ELR (cell line): ENCODE measurements at regions not wholly inside any gene's neighbourhood (a gene's known extent, or its start where the extent isn't known, plus 50 kb on each side); places are given as distances from the start of the nearest gene placed in this dataset.

Experiments
- DNase-seq: peaks from one replicate; pipeline ENCODE4 v3.0.0-alpha.2; 2015; ENCODE audit warnings: low read depth

DNA sequence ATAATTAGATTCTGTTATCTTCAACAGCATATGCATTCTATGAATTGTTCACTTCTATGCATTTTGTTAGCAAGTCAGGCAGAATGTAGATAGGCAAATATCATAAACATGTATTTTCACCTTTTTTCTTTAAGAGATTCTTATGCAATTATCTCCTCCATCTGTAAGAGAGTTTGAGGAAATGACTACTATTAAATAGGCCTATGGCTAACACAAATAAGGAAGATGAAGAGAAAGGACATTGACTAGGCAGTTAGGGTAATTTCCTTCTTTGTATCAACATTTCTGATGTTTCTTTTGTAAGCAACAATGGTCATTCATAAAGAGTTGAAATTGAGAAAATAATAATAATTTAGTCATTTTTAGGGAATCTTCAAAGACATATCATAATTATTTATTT, 145.2 kb upstream of the CDH12 start:
- no peak for DNase-seq

GRCh38 chr5:22988937-22989336, 135.8 kb upstream of the CDH12 start:
- DNase-seq: no peak

- DNase-seq: no peak
These were observed 133.1 kb upstream of the CDH12 start for GRCh38 chr5:22986281-22986680.

DNA sequence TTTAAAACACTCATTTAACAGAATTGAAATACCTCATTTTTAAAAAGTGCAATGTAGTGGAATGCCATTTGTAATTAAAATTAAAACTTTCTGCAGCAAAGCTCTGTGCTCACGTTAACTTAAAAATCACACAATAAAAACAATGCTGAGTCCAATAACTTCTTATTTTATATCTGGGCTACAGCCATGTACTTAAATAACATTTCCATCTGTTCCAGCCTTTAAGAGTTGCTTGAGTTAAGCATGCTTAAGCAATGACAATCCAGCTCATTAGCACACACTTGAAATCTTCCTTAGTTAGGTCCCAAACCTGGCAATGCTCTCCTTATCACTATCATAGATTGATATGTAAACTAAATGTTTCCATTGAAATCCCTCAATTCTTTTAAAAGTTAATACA, 132.3 kb upstream of the CDH12 start:
- no peak for DNase-seq

DNA sequence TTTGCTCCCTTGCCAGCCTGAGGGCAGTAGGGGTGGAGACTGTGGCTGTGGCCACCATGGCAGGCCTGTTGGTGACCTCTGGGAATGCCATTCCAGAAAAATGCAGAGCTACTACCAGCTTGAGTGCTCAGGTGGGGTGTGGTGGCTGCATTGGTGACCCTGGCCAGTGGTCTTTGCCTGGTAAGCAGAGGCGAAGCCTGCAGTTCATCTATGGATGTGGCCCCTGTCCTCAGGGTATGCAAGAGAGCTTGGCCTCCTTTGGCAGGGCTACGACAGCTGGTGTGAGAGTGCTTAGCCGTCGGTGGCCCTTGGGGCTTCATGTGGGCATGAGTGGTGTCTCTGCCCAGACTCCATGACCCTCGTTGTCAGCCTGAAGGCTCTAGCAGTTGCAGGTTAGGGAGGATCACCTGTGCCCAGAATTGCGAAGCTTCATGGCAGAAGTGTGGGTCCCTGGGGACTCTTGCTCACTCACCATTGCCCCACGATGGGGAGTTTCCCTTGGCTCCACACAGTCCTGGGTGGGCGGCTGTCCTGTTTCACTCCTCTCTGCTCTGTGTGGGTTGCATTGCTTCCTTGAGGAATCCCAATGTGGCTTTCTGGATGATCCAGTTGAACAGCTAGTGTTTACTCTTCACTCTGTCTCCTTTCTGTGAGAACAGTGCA, 117.9 kb upstream of the CDH12 start:
- no peak for DNase-seq

DNA sequence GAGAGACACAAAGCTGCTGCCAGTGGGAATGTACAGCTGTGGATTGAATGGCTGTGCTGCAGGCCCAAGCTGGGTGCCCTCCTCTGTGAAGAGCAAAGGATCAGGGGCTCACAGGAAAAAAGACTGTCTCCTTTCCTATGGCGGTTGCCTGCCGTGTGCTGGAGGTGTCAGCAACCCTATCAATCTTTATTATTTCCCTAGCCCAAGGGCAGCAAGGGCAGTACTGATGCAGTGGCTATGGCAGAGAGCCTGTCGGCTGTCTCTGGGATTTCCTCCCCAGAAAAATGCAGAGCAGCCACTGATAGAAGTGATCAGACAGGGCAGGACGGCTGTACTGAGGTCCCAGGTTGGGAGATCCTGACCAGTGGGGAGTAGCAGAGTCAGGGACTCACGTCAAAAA, 117.3 kb upstream of the CDH12 start:
- DNase-seq: no peak

DNA sequence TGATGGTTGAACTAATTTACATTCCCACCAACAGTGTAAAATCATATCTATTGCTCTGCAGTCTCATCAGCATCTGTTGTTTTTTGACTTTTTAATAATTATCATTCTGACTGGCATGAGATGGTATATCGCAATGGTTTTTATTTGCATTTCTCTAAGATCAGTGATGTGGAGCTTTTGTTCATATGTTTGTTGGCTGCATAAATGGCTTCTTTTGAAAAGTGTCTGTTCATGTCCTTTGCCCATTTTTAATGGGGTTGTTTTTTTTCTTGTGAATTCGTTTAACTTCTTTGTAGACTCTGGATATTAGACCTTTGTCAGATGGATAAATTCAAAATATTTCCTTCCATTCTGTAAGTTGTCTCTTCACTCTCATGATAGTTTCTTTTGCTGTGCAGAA, 115.2 kb upstream of the CDH12 start:
- no peak for DNase-seq

GRCh38 chr5:22965960-22966359, 112.8 kb upstream of the CDH12 start:
- DNase-seq: no peak

DNA sequence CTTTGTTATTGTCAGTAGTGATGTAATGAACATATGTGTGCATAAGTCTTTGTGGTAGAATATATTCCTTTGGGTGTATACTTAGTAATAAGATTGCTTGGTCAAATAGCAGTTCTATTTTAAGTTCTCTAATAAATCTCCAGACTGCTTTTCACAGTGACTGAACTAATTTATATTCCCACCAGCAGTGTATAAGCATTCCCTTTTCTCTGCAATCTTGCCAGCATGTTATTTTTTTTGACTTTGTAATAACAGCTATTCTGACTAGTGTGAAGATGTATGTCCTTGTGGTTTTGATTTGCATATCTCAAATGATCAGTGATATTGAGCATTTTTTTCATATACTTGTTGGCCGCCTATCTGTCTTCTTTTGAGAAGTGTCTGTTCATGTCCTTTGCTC, 111.5 kb upstream of the CDH12 start:
- no peak for DNase-seq

DNA sequence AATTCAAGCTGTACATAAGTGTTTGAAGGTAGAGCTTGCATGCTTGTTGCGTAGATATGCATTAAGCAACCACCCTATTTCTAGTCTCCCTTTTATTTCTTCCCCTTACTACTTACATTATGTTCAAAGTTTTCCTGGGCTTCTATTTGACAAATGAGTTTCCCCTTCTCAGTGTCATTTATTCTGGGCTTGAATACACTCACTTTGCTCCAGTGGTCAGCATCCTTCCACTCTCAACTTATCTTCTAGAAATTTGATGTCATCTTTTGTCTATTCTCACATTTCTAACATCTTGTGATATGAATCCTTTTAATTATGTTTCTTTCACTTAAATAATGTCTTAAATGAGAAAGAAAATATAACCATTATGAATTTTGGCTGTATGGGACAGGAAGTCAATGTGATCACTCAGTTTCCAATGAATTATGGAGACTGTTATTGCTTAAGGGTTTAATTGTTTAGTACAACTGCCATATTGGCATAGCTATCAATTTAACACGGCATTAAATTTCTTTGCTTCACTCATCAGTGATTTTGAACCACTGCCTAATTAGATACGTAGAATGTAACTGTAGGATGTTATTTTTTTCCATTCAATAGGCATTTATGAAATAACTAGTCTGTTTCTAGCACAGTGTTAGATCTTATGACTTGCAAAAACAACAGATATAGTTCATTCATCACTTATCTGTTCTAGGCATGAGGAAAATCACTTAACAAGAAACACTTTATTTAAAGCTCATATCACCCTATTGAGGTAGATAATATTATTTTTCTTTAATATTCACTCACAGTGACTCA, 105.5 kb upstream of the CDH12 start:
- no peak for DNase-seq

DNA sequence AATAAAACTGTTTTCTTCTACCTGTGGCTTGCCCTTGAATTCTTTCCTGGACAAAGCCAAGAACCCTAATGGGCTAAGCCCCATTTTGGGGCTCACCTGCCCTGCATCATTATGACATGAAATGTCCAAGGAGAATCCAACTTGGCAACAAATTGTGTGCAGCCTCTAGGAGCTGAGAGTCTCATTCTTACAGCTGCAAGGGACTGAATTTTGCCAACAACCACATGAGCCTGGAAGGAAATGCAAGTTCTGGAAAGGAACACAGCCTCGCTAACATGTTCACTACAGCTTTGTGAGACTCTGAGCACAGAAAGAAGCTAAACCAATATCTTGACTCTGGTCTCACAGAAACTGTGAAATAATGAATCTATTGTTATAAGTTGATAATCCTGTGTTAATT, 94.8 kb upstream of the CDH12 start:
- no peak for DNase-seq

DNA sequence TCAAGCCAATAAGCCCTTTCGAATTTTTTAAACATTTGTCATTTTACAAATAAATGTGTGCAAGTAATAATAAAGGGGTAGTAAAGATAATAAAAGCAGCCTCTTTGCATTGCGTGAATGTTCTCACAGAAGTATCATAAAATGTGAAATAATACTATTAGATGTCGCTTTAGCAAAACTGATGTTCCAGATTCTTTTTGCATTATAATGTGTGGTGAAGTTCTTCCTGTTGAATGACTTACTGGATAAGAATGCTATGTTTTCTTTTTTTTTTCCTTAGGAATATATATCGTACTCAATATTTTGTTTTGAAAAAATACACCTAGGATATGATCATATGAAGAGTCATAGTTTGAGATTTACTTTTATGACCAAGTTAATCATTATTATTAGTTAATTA, 85.2 kb upstream of the CDH12 start:
- no peak for DNase-seq

- no peak for DNase-seq
These were observed 75.8 kb upstream of the CDH12 start for GRCh38 chr5:22928821-22929482.

DNA sequence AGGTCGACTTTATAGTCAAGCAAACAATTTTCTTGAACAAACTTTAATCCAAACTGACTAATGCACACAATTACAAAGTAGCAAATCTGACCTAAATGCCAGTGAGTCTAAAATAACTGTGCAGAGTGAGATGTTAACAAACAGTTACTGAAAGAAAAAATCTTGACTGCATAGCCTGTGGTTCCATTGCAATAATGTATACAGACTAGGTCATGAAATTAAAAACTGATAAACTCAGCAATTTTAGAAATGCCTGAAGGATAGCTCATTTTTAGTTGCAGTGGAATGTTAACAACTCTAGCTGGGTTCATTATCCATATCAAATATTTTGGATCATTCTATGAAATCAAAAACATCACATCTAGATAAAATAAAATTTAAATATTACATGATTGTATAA, 73.4 kb upstream of the CDH12 start:
- no peak for DNase-seq

DNA sequence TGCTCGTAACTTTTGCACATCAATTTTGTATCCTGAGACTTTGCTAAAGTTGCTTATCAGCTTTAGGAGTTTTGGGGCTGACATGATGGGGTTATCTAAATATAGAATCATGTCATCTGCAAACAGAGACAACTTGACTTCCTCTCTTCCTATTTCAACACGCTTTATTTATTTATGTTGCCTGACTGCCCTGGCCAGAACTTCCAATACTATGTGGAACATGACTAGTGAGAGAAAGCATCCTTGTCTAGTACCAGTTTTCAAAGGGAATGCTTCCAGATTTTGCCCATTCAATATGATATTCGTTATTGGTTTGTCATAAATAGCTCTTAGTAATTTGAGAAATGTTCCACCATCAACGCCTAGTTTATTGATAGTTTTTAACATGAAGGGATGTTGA, 65.4 kb upstream of the CDH12 start:
- DNase-seq: no peak

- no peak for DNase-seq
These were observed 63.2 kb upstream of the CDH12 start for GRCh38 chr5:22916393-22916792.

DNA sequence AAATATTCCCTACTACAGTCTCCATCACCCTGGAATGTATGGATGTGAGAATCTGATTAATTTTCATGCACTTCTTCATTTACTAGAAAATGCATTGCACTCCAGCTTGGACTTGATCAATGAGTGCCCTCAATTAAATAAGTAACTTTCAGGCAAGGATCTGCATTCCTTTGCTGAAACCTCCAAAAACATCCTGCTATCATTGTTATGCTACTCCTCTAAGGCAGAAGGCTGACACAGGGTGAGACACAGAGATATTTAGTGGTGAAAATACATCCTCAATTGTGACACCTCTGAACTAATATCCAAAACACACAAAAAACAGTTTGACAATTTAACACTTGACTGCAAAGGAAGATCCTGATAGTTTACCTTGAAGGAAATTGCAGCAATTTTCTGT, 57.9 kb upstream of the CDH12 start:
- DNase-seq: no peak

- DNase-seq: no peak
These were observed 57.4 kb upstream of the CDH12 start for GRCh38 chr5:22910523-22910922.

- DNase-seq: no peak
These were observed 55.4 kb upstream of the CDH12 start for GRCh38 chr5:22908586-22908985.

DNA sequence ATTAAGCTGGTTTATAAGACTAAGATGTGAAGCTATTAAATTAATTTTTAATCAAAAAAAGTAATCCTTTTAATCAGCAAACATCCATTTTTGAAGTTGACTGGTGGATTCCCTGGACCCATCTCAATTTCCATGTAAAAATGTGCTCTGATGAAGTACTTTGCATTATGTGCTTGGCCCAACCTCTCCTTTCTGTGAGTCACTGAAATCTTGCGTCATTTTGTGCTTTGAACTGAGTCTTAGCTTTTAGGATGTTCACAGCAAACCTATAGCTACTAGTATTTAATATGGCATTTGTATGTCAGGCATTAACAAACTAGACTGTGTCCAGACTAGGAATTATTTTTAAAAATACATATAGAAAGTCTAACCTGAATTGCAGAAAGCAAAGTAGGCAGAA, 55.0 kb upstream of the CDH12 start:
- no peak for DNase-seq
